ENCODE measurements at regions not wholly inside any gene's neighbourhood (a gene's known extent, or its start where the extent isn't known, plus 50 kb on each side); places are given as distances from the start of the nearest gene placed in this dataset.

GRCh38 chr10:130902929-130903328, 408.6 kb downstream of the TCERG1L start:
- H3K27ac ChIP-seq (ENCODE audit: insufficient read length, low read depth, low read length), result no peak overlapping the region
- no peaks in the 10 kb centered on the region for H4K20me1 ChIP-seq (ENCODE audit: control insufficient read depth, insufficient read depth, insufficient read length)
- H3K79me2 ChIP-seq (ENCODE audit: insufficient read depth, low read length), result no peaks in the 10 kb centered on the region
- H3K23me2 ChIP-seq (ENCODE audit: insufficient read length, low read depth, low read length, poor library complexity, severe bottlenecking), result no peaks in the 10 kb centered on the region
- no peak overlapping the region for H3K14ac ChIP-seq (ENCODE audit: insufficient read depth, low read length)
- no peak for TF ChIP-seq CTCF (conservative IDR thresholded peaks at IDR 0.05)
- no peak overlapping the region for H4K91ac ChIP-seq (ENCODE audit: insufficient read length, low read depth, low read length)
- DNase-seq, result no peak
- no peak overlapping the region for H3K23ac ChIP-seq (ENCODE audit: insufficient read length, low read depth, low read length)
- H3K4me1 ChIP-seq (ENCODE audit: insufficient read depth, low read length), result no peaks in the 10 kb centered on the region
- no peaks in the 10 kb centered on the region for H3K36me3 Mint-ChIP-seq (ENCODE audit: insufficient read depth in 1 of 3, low read depth in 3 of 3)
- H2BK20ac ChIP-seq (ENCODE audit: low read depth, low read length, poor library complexity, severe bottlenecking), result no peak overlapping the region
- no peak overlapping the region for H2BK15ac ChIP-seq (ENCODE audit: low read depth, low read length)
- no peak overlapping the region for H4K8ac ChIP-seq (replicated peaks; ENCODE audit: insufficient read length, low read depth, low read length)
- no CpG with 5 or more reads among the region's 2 CpGs for WGBS (ENCODE audit: extremely low coverage, insufficient read length, low lambda C conversion rate)
- no peak overlapping the region for H3T11ph ChIP-seq (ENCODE audit: low read length)
- no peak overlapping the region for H3K18ac ChIP-seq (ENCODE audit: insufficient read length, low read depth, low read length)
- no peak overlapping the region for H3K4me2 ChIP-seq (ENCODE audit: insufficient read depth, insufficient read length, low read length)
- no peaks in the 10 kb centered on the region for H3K79me1 ChIP-seq (ENCODE audit: insufficient read depth, low read depth, low read length, poor library complexity, severe bottlenecking)
- no peak overlapping the region for H3K4ac ChIP-seq (ENCODE audit: low read depth, low read length)
- H3K27me3 ChIP-seq (ENCODE audit: insufficient read depth, low read length), result no peaks in the 10 kb centered on the region
- no peak overlapping the region for H3K4me3 Mint-ChIP-seq
- no peaks in the 10 kb centered on the region; a peak in 2 of 4 replicates for H3K4me1 Mint-ChIP-seq
- no peak overlapping the region for H4K5ac ChIP-seq (ENCODE audit: insufficient read length, low read depth, low read length)
- no peaks in the 10 kb centered on the region for H3K9me3 ChIP-seq (ENCODE audit: control insufficient read depth, low read depth, low read length)
- H2BK5ac ChIP-seq (ENCODE audit: insufficient read length, low read length), result no peak overlapping the region
- H3K27ac Mint-ChIP-seq, result no peak overlapping the region
- peaks cover 1% of the 10 kb centered on the region for H3K27me3 Mint-ChIP-seq (ENCODE audit: low read depth)
- no peak overlapping the region for H3K56ac ChIP-seq (ENCODE audit: insufficient read length, low read depth, low read length)
- no peak overlapping the region for H2AFZ ChIP-seq (ENCODE audit: low read length)
- H2AK5ac ChIP-seq (ENCODE audit: insufficient read length, low read length), result no peak overlapping the region
- no peak overlapping the region for H2BK12ac ChIP-seq (ENCODE audit: insufficient read length, low read depth, low read length)
- H2BK120ac ChIP-seq (ENCODE audit: low read depth, low read length, poor library complexity, severe bottlenecking), result no peak overlapping the region
- no peaks in the 10 kb centered on the region; a peak in 1 of 5 replicates for H3K9me3 Mint-ChIP-seq
- no peak overlapping the region for H3K9ac ChIP-seq (ENCODE audit: extremely low read depth, insufficient read length, low read length)

All from H9 (cell line).